ENCODE measurements at regions not wholly inside any gene's neighbourhood (a gene's known extent, or its start where the extent isn't known, plus 50 kb on each side); places are given as distances from the start of the nearest gene placed in this dataset.

GRCh38 chr2:121860033-121860757 lies 104.7 kb downstream of the TSN start:
- H3K27ac ChIP-seq = no peak overlapping the region
- no peaks in the 10 kb centered on the region for H3K9me3 ChIP-seq
- intact Hi-C loops (cut with DNase I) = no loop called here
- H3K4me1 ChIP-seq = no peaks in the 10 kb centered on the region
- no peak for TF ChIP-seq CTCF (IDR thresholded peaks at IDR 0.05)
- no peak for TF ChIP-seq POLR2A (IDR thresholded peaks at IDR 0.05)
- no peaks in the 10 kb centered on the region for H3K36me3 ChIP-seq
- H3K4me3 ChIP-seq = no peak overlapping the region
- peaks cover 0 to 7% (median 0%) of the 10 kb centered on the region in 4 donors for H3K27me3 ChIP-seq
- WGBS, 2 donors = 55 to 66% methylated on average over 6 of the region's 6 CpGs
- DNase-seq = no peak

DNA sequence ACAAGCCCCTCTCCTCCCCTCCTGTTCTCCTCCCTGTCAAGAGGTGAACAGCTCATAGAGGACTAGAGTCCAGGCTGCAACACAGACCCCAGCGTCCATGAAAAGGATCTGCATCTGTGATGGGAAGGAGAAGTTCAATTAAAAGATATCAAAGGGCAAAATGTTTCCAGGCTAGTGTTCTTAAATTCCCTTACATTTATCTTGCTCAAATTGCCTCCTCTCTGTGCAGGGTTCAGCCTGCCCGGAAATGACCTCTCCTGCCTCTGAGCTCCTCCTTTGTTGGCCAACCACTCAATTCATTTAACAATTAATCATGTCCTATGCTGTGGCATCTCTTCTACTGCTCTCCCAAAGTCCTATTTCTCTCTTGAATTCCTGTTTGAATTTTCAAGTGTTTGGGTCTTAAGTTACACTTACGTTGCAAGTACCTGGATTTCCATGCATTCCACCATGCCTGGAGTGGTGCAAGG lies 105.3 kb downstream of the TSN start:
- no peaks in the 10 kb centered on the region for H3K9me3 ChIP-seq
- TF ChIP-seq CTCF (IDR thresholded peaks at IDR 0.05) (no peak), POLR2A (IDR thresholded peaks at IDR 0.05) (no peak)
- H3K4me3 ChIP-seq = no peak overlapping the region
- intact Hi-C loops (cut with DNase I) = no loop called here
- no peaks in the 10 kb centered on the region for H3K36me3 ChIP-seq
- H3K27me3 ChIP-seq = peaks cover 0 to 7% (median 0%) of the 10 kb centered on the region in 4 donors
- DNase-seq = no peak
- no peak overlapping the region for H3K27ac ChIP-seq
- H3K4me1 ChIP-seq = no peaks in the 10 kb centered on the region
- 66 to 73% methylated on average over 3 of the region's 3 CpGs for WGBS, 2 donors

- Histone ChIP-seq H3K27me3 (peaks cover 0 to 7% (median 0%) of the 10 kb centered on the region in 4 donors), H3K9me3 (no peaks in the 10 kb centered on the region), H3K27ac (no peak overlapping the region), H3K4me1 (no peaks in the 10 kb centered on the region), H3K36me3 (no peaks in the 10 kb centered on the region), H3K4me3 (no peak overlapping the region)
- TF ChIP-seq POLR2A (IDR thresholded peaks at IDR 0.05) (no peak), CTCF (IDR thresholded peaks at IDR 0.05) (no peak)
- intact Hi-C loops (cut with DNase I) = no loop called here
- 78 to 85% methylated on average over 4 of the region's 4 CpGs for WGBS, 2 donors
- DNase-seq = no peak
Measured at GRCh38 chr2:121862286-121862685, 106.8 kb downstream of the TSN start.

DNA sequence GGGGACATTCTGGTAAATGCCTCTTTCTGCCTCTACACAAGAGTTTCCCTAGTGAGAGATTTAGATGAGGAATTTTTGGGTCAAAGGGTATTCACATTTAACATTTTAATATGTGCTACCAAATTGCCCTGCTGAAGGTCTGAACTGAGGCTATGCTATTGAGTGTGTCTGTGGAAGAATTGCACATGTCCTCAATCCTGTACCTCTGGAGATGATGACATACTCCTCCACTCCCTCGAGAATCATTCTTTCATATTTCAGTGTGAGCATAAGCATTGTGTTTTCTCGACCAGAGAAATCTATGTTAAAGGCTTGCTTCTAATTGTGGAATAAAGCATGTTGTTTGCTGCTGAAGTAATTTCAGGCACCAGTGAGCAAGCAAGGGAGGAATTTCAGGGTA lies 110.5 kb downstream of the TSN start:
- no peaks in the 10 kb centered on the region for H3K27me3 ChIP-seq
- intact Hi-C loops (cut with DNase I) = no loop called here
- H3K4me1 ChIP-seq = no peaks in the 10 kb centered on the region
- no peak overlapping the region for H3K27ac ChIP-seq
- DNase-seq = no peak
- no peaks in the 10 kb centered on the region for H3K36me3 ChIP-seq
- no peaks in the 10 kb centered on the region for H3K9me3 ChIP-seq
- TF ChIP-seq POLR2A (IDR thresholded peaks at IDR 0.05) = no peak
- no peak for TF ChIP-seq CTCF (IDR thresholded peaks at IDR 0.05)
- H3K4me3 ChIP-seq = no peak overlapping the region
- WGBS, 2 donors = 28 to 73% methylated on average over 2 of the region's 2 CpGs

GRCh38 chr2:121866789-121867188 lies 111.3 kb downstream of the TSN start:
- WGBS, 2 donors = 68 to 84% methylated on average over 3 to 6 of the region's 6 CpGs
- no peak overlapping the region for H3K27ac ChIP-seq
- no peaks in the 10 kb centered on the region for H3K4me1 ChIP-seq
- DNase-seq = no peak
- H3K4me3 ChIP-seq = no peak overlapping the region
- H3K36me3 ChIP-seq = no peaks in the 10 kb centered on the region
- TF ChIP-seq CTCF (IDR thresholded peaks at IDR 0.05) (no peak), POLR2A (IDR thresholded peaks at IDR 0.05) (no peak)
- no peaks in the 10 kb centered on the region for H3K9me3 ChIP-seq
- no peaks in the 10 kb centered on the region for H3K27me3 ChIP-seq
- intact Hi-C loops (cut with DNase I) = no loop called here

Measured in esophagus squamous epithelium (tissue), 5 donors.